Effector memory CD4-positive, alpha-beta T cell (primary cell): ENCODE measurements at regions not wholly inside any gene's neighbourhood (a gene's known extent, or its start where the extent isn't known, plus 50 kb on each side); places are given as distances from the start of the nearest gene placed in this dataset.
"Not testable (repeated sequence)": the region's sequence is repeated elsewhere in the genome, so short reads cannot be mapped to it uniquely, and the experiment has no call there.

ENCODE experiments used
- DNase-seq, 3 donors: peaks; one replicate each; pipeline ENCODE4 v3.0.0-alpha.2; 2020
- H3K27ac ChIP-seq: 2 replicates; pipeline ENCODE4 v1.7.0; 2013; ENCODE audit warnings: mild to moderate bottlenecking, low read length, moderate library complexity; ENCODE audit not compliant: insufficient read depth, poor library complexity, severe bottlenecking
- H3K27me3 ChIP-seq: replicated peaks from 2 replicates; pipeline ENCODE4 v1.7.0; 2013; ENCODE audit warnings: mild to moderate bottlenecking, low read length; ENCODE audit not compliant: insufficient read depth, control insufficient read depth, poor library complexity, severe bottlenecking
- H3K36me3 ChIP-seq: 2 replicates; pipeline ENCODE4 v1.7.0; 2013; ENCODE audit warnings: mild to moderate bottlenecking, low read length, moderate library complexity; ENCODE audit not compliant: control insufficient read depth, insufficient read depth
- H3K4me1 ChIP-seq: 2 replicates; pipeline ENCODE4 v1.7.0; 2013; ENCODE audit warnings: low read length, mild to moderate bottlenecking; ENCODE audit not compliant: control insufficient read depth, insufficient read depth, poor library complexity, severe bottlenecking
- H3K4me3 ChIP-seq: 2 replicates; pipeline ENCODE4 v1.7.0; 2013; ENCODE audit warnings: low read length, low read depth, mild to moderate bottlenecking; ENCODE audit not compliant: insufficient read depth, poor library complexity, severe bottlenecking
- H3K9me3 ChIP-seq: 2 replicates; pipeline ENCODE4 v1.7.0; 2013; ENCODE audit warnings: mild to moderate bottlenecking, low read length, moderate library complexity; ENCODE audit not compliant: control insufficient read depth

GRCh38 chr6:113065611-113066010, 718.5 kb downstream of the RFPL4B start:
- no peak for DNase-seq

DNA sequence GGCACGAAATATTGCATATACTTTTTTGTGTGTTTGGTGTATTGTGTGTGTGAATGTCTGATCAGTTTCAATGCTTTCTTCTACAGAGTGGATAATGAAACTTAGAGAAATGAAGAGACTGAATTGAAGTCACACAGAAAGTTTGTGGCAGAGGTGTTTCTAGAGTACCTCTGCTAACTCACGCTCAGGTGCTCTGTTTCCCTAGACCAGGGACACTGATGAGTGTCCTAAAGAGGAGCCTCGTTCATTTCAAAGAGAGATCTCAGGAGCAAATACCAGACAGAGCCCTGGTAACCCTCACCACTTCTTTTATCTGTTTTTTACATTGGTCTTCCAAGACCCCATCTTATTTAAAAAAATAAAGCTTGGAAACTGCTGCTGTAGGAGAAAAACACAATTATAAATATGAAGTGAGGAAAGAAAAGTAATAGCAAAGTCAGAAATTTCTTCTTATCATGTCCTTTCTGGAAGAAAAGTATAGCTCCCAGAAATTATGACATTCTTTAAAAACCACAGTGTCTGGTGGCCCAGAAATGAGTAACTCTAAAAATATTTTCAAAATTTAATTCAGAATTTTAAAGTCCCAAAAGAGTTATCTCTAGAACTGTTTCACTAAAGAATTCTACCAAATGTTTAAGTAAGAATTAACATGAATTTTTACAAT, 720.6 kb downstream of the RFPL4B start:
- no peak for DNase-seq
- Histone ChIP-seq H3K4me1 (no peaks in the 10 kb centered on the region), H3K9me3 (peaks cover 3% of the 10 kb centered on the region), H3K4me3 (no peak overlapping the region), H3K27ac (no peak overlapping the region), H3K27me3 (no peaks in the 10 kb centered on the region), H3K36me3 (no peaks in the 10 kb centered on the region)

More at GRCh38 chr6:113065611-113066010, 718.5 kb downstream of the RFPL4B start:
- Histone ChIP-seq H3K4me1 (no peaks in the 10 kb centered on the region), H3K4me3 (no peak overlapping the region), H3K27ac (no peak overlapping the region), H3K27me3 (no peaks in the 10 kb centered on the region), H3K36me3 (no peaks in the 10 kb centered on the region), H3K9me3 (peaks cover 3% of the 10 kb centered on the region)

DNA sequence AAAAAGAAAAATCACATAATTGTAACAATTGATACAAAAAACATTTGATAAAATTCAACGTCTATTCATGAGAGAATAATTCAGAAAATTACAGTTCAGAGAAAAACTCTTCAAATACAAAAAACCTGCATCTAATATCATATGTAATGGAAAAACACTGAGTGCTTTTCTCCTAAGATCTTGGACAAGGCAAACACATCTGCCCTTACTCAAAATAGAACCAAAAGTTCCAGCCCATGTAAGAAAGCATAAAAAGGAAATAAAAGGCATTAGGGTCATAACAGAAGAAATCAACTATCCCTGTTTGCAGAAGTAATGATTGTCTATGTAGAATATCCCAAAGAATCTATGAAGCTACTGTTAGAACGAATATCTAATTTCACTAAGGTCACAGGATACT, 721.4 kb downstream of the RFPL4B start:
- Histone ChIP-seq H3K27ac (no peak overlapping the region), H3K36me3 (no peaks in the 10 kb centered on the region), H3K4me3 (no peak overlapping the region), H3K4me1 (no peaks in the 10 kb centered on the region), H3K9me3 (peaks cover 3% of the 10 kb centered on the region), H3K27me3 (no peaks in the 10 kb centered on the region)
- DNase-seq: no peak

DNA sequence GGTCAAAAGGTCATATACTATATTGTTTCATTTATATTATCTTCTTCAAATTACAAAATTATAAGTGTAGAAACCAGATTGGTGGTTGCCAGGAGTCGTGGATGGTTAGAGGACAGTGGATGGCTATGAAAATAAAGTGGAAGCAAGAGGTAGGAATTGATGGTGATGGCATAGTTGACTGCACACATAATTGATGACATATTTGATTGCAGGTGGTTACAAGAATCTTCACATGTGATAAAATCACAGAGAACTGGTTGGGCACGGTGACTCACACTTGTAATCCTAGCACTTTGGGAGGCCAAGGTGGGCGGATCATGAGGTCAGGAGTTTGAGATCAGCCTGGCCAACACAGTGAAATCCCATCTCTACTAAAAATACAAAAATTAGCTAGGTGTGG, 723.6 kb downstream of the RFPL4B start:
- H3K4me3 ChIP-seq, H3K27ac ChIP-seq, H3K4me1 ChIP-seq, H3K36me3 ChIP-seq, DNase-seq, H3K27me3 ChIP-seq, H3K9me3 ChIP-seq: not testable (repeated sequence)

GRCh38 chr6:113073611-113074191, 726.6 kb downstream of the RFPL4B start:
- H3K36me3 ChIP-seq: no peaks in the 10 kb centered on the region
- no peak overlapping the region for H3K27ac ChIP-seq
- no peak overlapping the region for H3K4me3 ChIP-seq
- H3K9me3 ChIP-seq: no peaks in the 10 kb centered on the region
- H3K4me1 ChIP-seq: no peaks in the 10 kb centered on the region
- no peak for DNase-seq
- H3K27me3 ChIP-seq: no peaks in the 10 kb centered on the region

DNA sequence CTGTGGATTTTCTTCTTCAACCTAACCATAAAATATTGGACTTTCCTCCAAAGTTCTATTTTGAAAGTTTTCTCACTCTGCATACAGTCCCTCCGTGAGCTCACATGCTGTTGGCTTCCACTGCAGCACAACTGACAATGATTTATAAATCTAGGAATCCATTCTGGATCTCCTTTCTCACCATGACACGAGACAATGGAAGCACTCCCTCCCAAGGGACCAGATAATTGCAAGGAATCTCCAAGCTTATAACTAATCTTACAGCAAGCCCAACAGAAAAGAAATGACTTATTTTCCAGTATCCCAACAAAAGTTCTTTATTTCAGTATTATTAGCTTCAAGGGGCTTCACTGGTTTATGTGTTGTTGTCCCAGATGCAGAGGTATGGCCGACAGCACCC, 729.0 kb downstream of the RFPL4B start:
- no peak for DNase-seq
- Histone ChIP-seq H3K9me3 (no peaks in the 10 kb centered on the region), H3K4me3 (no peak overlapping the region), H3K4me1 (no peaks in the 10 kb centered on the region), H3K27ac (no peak overlapping the region), H3K27me3 (no peaks in the 10 kb centered on the region), H3K36me3 (no peaks in the 10 kb centered on the region)

GRCh38 chr6:113076816-113077215, 729.7 kb downstream of the RFPL4B start:
- H3K36me3 ChIP-seq: no peaks in the 10 kb centered on the region

DNA sequence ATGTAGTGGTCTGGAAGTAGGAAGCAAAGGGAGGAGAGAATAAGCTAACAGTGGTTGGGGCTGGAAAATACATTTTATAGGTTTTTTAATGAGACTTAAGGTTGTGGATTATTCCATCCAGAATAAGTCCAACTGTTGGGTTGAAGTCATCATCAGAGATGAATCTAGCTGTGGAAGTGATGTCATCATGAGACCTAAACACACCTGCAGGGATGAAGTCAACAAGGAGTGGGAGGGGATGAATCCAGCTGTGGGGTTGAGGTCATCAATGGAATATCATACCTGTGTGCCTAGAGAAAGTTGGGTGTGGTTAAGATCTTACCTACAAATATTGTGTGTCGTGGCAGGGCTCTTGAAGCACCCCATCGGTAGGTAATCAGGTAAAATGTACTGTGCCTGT, 730.7 kb downstream of the RFPL4B start:
- Histone ChIP-seq H3K4me1 (no peaks in the 10 kb centered on the region), H3K27me3 (no peaks in the 10 kb centered on the region), H3K9me3 (no peaks in the 10 kb centered on the region), H3K36me3 (no peaks in the 10 kb centered on the region), H3K27ac (no peak overlapping the region), H3K4me3 (no peak overlapping the region)
- no peak for DNase-seq

More at GRCh38 chr6:113076816-113077215, 729.7 kb downstream of the RFPL4B start:
- H3K4me1 ChIP-seq: no peaks in the 10 kb centered on the region
- no peak for DNase-seq
- no peak overlapping the region for H3K27ac ChIP-seq
- no peaks in the 10 kb centered on the region for H3K27me3 ChIP-seq
- no peaks in the 10 kb centered on the region for H3K9me3 ChIP-seq
- no peak overlapping the region for H3K4me3 ChIP-seq

GRCh38 chr6:113078791-113079190, 731.7 kb downstream of the RFPL4B start:
- DNase-seq: no peak
- H3K27ac ChIP-seq: no peak overlapping the region
- H3K4me3 ChIP-seq: no peak overlapping the region
- H3K4me1 ChIP-seq: no peaks in the 10 kb centered on the region
- no peaks in the 10 kb centered on the region for H3K27me3 ChIP-seq
- H3K36me3 ChIP-seq: no peaks in the 10 kb centered on the region
- no peaks in the 10 kb centered on the region for H3K9me3 ChIP-seq

DNA sequence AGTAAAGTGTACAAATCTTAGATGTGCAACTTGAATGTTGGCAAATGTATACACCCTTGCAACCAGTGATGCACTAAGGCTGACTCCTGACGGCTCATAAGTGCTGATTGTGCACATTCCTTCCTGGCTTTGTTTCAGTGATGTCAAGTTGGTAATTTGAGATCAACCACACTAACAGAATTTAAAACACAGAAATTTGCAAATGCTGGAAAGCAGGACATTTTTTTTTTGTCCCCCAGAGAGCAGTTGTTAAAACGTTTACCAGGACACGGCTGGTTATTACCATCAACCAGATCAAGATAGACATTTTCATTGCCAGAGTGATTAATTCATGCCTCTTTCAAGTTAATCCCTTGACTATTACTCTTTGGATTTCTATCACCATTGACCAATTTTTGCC, 735.6 kb downstream of the RFPL4B start:
- H3K27ac ChIP-seq: no peak overlapping the region
- H3K4me3 ChIP-seq: no peak overlapping the region
- H3K9me3 ChIP-seq: no peaks in the 10 kb centered on the region
- H3K4me1 ChIP-seq: no peaks in the 10 kb centered on the region
- no peaks in the 10 kb centered on the region for H3K36me3 ChIP-seq
- DNase-seq: no peak
- H3K27me3 ChIP-seq: no peaks in the 10 kb centered on the region
